Embryonic facial prominence (tissue), 1 donor: ENCODE measurements at regions not wholly inside any gene's neighbourhood (a gene's known extent, or its start where the extent isn't known, plus 50 kb on each side); places are given as distances from the start of the nearest gene placed in this dataset.

Source experiments
- DNase-seq: peaks from one replicate; pipeline ENCODE4 v3.0.0-alpha.2; 2016; ENCODE audit errors: extremely low spot score

- DNase-seq: no peak
These were observed 71.5 kb upstream of the CD82 start for GRCh38 chr11:44493930-44494329.

DNA sequence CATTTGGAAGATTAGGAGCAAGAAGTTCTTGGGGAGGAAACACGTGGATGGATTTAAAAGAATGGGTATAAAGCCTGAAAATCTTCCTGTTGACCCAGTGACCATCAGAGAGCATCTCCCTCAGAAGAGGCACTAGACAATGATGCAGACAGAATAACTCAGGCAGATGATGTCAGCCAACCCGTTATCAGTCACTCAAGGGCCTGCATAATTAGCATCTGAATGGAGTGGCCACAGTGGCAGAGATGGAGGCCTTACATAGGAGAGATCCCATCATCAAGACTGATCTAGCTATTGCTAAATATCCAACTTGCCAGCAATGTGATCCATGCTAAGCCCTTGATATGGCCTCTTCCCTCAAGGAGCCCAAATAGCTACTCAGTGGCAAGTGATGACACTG is 70.7 kb upstream of the CD82 start:
- DNase-seq: no peak

DNA sequence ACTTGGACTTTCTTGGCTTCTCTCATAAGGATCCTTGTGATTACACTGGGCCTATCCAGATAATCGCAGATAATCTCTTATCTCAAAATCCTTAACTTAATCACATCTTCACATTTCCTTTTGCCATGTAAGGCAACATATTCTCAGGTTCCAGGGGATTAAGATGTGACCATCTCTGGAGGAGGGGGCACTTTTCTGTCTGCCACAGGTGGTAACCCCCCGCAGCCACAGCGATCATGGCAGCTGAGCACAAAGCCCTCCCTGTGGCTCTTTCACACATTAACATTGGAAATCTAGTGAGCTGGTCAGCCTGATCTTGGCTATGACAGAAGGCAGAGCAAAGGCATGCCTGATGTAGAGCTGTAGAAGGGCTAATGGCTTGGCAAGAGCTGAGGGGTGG is 69.1 kb upstream of the CD82 start:
- DNase-seq: no peak

- DNase-seq: no peak
These were observed 67.2 kb upstream of the CD82 start for GRCh38 chr11:44498089-44498871.

DNA sequence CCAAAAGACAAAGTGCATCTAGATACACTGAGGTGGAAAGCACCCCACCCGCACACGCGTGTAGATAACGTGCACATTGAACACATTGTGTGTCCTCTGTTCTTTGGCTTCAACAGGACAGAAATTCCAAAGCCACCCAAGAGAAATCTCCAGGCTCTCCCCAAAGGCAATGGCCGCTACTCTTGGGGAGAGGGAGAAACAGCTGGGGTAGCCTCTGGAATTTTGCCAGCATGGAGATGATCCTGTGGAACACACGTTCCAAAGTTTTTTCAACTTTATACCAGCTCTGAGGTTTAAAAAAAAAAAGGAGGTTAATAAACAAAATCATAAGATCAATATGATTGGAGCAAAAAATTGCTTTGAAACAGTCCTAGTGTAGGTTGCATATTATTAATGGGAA is 63.0 kb upstream of the CD82 start:
- DNase-seq: no peak

DNA sequence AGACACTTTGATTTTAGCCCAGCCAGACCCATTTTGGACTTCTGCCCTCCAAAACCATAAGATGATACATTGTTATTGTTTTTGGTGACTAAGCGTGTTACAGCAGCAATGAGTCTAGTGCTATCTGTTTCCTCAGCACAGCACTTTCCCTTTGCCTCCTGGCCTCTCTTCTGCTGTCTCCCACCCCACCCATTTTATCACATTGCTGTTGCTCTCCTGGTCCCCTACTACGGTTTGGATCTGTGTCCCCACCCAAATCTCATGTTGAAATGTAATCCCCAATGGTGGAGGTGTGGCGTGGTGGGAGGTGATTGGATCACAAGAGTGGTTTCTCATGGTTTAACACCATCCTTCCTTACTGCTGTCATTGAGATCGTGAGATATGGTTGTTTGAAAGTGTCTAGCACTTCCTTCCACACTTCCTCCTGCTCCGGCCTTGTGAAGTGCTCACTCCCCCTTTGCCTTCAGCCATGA is 59.8 kb upstream of the CD82 start:
- DNase-seq: no peak

DNA sequence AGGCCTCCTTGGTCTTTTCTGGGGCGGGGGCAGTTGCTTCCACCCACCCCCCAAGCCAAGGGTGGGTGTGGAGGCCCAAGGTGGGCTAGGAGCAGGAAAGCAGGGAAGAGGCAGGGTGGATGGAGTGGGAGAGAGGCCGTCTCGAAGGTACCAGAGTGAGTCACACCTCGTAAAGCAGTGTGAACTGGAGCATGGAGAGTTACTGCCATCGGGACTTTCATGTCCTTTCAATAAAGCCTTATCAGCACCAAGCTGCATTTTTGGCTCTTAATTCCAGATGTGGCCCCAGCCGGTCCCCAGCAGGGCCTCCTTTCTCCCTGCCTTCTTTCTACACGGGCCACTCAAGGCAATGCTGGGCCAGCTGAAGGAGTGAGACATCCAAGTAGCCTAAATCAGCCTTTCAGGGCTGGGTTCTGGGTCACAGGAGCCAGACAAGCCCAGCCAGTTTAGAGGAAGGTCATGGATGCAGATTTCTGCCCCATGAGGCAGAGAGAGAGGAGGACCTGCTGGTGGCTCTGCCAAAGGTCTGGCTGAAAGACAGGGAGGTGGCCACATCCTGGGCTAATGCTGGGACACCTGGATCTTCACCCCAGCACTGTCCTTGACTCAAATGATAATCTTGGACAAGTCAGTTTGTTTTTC is 59.0 kb upstream of the CD82 start:
- DNase-seq: no peak

DNA sequence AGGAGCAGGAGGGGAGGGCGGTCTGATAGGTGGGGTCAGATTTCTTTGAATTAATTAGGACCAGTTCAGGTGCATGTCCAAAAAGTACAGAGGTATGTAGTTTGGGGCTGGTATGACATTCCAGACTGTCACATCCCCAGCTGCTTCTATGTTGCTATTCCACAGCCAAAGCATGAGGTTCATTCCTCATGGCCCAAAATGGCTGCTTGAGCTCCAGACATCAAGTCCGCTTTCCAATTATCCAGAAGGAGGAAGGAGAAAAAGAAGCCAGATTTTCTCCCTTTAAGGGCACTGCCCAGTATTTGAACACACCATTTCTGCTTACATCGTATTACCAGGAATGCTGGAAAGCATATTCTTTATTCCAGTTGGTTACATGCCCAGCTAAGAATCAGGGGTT is 58.0 kb upstream of the CD82 start:
- no peak for DNase-seq

DNA sequence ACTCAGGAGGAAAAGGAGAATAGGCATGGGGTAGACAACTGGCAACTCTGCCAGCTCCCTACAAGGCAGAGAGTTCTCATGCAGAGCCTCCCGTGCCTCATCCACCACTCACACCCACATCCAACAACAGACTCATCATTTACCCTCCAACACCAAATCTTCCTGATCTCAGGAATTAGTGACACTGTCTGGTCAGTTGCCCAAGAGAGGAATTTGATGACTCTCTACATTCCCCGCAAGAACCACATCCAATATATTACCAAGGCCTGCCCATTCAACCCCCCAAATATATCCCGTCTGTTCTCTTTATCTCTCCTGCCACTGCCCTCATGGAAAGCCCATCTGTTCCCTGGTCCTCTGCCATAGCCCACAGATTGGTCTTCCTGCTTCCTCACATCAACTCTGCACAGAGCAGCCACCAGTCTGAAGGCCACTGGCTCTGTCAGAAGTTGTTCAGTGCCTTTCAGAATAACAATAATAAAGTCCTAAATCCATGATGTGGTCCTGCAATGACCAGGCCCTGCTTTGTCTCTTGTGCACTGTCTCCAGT is 57.5 kb upstream of the CD82 start:
- no peak for DNase-seq

GRCh38 chr11:44509296-44509695 is 56.2 kb upstream of the CD82 start:
- DNase-seq: no peak

- no peak for DNase-seq
These were observed 55.1 kb upstream of the CD82 start for GRCh38 chr11:44510372-44510771.

GRCh38 chr11:44512818-44513217 is 52.6 kb upstream of the CD82 start:
- no peak for DNase-seq

DNA sequence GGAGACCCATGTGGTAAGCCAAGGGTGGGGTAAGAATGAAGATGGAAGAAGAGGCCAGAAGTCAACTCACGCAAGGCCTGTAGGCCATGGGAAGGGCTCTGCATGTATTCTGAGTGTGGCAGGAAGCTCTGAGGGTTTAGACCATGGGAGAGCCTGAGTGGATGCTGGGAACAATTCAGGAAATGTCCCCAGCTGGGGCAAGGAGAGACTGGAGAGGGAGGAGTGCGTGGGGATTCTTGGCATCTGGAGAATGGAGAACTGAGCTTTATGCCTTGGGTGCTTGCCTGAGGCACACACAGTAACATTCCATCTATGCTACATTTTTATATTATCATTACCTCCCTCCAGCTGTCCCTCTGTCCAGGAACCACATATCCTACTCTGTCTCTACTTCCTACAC is 50.4 kb upstream of the CD82 start:
- DNase-seq: no peak
